Osteoblast (primary cell): ENCODE measurements at regions not wholly inside any gene's neighbourhood (a gene's known extent, or its start where the extent isn't known, plus 50 kb on each side); places are given as distances from the start of the nearest gene placed in this dataset.

Source experiments
- DNase-seq: peaks from one replicate; pipeline ENCODE4 v3.0.0; 2011; ENCODE audit warnings: low spot score, mixed read lengths; ENCODE audit not compliant: insufficient read length; ENCODE audit errors: missing footprints
- H2AFZ ChIP-seq: 2 replicates; pipeline ENCODE4 v1.6.0; 2011; ENCODE audit warnings: mild to moderate bottlenecking, low read length
- H3K27ac ChIP-seq: 2 replicates; pipeline ENCODE4 v1.5.1; 2011; ENCODE audit warnings: mild to moderate bottlenecking, low read depth, low read length, moderate library complexity
- H3K27me3 ChIP-seq: 2 replicates; pipeline ENCODE4 v1.6.0; 2012; ENCODE audit warnings: mild to moderate bottlenecking, control low read depth, inconsistent platforms, low read length, moderate library complexity; ENCODE audit not compliant: insufficient read depth
- H3K36me3 ChIP-seq: 2 replicates; pipeline ENCODE4 v1.5.1; 2011; ENCODE audit warnings: mild to moderate bottlenecking, low read length, control low read depth, moderate library complexity; ENCODE audit not compliant: insufficient read depth
- H3K4me1 ChIP-seq: 2 replicates; pipeline ENCODE4 v1.5.1; 2011; ENCODE audit warnings: mild to moderate bottlenecking, low read length, control low read depth, moderate library complexity; ENCODE audit not compliant: insufficient read depth
- H3K4me2 ChIP-seq: 2 replicates; pipeline ENCODE4 v1.6.0; 2011; ENCODE audit warnings: mild to moderate bottlenecking, low read length; ENCODE audit not compliant: insufficient read depth
- H3K4me3 ChIP-seq: fragments of 200-600 bp; sonication (generic); 3 replicates; pipeline ENCODE4 v1.5.1; 2012; ENCODE audit warnings: mild to moderate bottlenecking, low read length, inconsistent platforms; ENCODE audit not compliant: insufficient read depth
- H3K79me2 ChIP-seq: 2 replicates; pipeline ENCODE4 v1.6.0; 2012; ENCODE audit warnings: mild to moderate bottlenecking, low read length, control low read depth, inconsistent platforms; ENCODE audit not compliant: insufficient read depth
- H3K9me3 ChIP-seq: 2 replicates; pipeline ENCODE4 v1.5.1; 2011; ENCODE audit warnings: low read depth, low read length, control low read depth
- H4K20me1 ChIP-seq: 2 replicates; pipeline ENCODE4 v1.6.0; 2012; ENCODE audit warnings: mild to moderate bottlenecking, low read length, control low read depth; ENCODE audit not compliant: insufficient read depth
- TF ChIP-seq, protein P1 (sequence below): IDR thresholded peaks from 2 replicates; pipeline ENCODE4 v1.5.1; 2011; ENCODE audit warnings: mild to moderate bottlenecking, low read depth, low read length, moderate library complexity; ENCODE audit errors: extremely low read depth

DNA sequence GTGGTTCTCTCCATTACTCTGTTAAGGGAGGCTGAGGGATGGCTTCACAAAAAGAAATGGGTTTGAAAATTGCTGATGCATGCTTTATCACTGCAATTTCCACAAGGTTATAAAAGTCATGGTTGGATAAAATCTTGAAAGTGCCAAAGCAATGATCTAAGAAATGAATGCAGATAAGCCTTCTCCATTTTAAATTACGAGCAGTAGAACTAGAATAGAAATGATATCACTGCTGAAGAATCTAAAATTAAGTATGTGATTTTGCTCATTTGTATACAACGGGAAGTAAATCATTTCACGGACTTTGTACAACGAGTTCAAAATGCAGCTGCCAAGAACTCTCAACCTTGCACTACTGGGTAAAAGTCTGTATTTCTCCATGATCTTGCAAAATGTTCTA, 299.0 kb downstream of the PRELID2 start:
- Histone ChIP-seq H3K9me3 (no peaks in the 10 kb centered on the region), H3K4me1 (peaks cover 7% of the 10 kb centered on the region), H4K20me1 (no peaks in the 10 kb centered on the region), H3K27ac (no peak overlapping the region), H2AFZ (no peak overlapping the region), H3K79me2 (no peaks in the 10 kb centered on the region), H3K27me3 (no peaks in the 10 kb centered on the region), H3K4me3 (no peak overlapping the region), H3K36me3 (no peaks in the 10 kb centered on the region), H3K4me2 (no peak overlapping the region)
- TF ChIP-seq, protein P1, sequence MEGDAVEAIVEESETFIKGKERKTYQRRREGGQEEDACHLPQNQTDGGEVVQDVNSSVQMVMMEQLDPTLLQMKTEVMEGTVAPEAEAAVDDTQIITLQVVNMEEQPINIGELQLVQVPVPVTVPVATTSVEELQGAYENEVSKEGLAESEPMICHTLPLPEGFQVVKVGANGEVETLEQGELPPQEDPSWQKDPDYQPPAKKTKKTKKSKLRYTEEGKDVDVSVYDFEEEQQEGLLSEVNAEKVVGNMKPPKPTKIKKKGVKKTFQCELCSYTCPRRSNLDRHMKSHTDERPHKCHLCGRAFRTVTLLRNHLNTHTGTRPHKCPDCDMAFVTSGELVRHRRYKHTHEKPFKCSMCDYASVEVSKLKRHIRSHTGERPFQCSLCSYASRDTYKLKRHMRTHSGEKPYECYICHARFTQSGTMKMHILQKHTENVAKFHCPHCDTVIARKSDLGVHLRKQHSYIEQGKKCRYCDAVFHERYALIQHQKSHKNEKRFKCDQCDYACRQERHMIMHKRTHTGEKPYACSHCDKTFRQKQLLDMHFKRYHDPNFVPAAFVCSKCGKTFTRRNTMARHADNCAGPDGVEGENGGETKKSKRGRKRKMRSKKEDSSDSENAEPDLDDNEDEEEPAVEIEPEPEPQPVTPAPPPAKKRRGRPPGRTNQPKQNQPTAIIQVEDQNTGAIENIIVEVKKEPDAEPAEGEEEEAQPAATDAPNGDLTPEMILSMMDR = no peak
- DNase-seq = no peak

DNA sequence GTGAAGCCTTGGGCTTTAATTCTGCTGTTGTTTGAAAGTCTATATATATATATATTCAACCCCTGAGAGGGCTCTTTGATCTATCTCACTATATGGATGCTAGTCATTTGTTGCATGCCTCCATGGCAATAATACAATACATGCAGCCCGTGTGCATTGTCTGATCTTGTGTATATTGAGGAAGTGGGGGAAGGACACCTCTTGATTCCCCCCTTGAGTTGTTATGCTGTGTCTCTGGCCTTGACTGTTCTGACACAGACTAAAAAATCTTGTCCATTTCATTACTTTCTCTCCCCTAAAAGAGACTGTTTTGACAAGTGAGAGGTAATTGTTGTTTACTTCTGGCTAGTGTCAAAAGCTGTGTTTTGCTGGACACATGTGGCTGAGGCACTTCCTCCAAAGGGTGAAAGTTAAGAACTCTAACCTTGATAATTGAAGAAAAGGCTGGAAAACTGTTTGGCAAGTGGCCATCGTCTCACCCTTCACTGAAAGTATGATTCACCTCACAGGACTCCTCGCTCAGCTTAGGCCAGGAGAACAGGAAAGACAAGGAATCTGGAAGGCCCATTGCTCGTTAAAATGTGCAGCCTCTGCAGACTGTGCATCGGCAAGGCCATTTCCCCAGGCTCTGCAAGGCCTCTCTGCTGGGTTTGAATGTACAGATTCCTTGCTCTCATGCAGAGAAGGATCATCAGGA, 304.0 kb downstream of the PRELID2 start:
- no peak overlapping the region for H3K27ac ChIP-seq
- H3K9me3 ChIP-seq = no peaks in the 10 kb centered on the region
- H3K4me1 ChIP-seq = peaks cover 9% of the 10 kb centered on the region
- no peak overlapping the region for H2AFZ ChIP-seq
- H3K27me3 ChIP-seq = no peaks in the 10 kb centered on the region
- H4K20me1 ChIP-seq = no peaks in the 10 kb centered on the region
- no peak for DNase-seq
- no peak overlapping the region for H3K4me2 ChIP-seq
- no peak overlapping the region for H3K4me3 ChIP-seq
- TF ChIP-seq, protein P1 = no peak
- no peaks in the 10 kb centered on the region for H3K36me3 ChIP-seq
- H3K79me2 ChIP-seq = no peaks in the 10 kb centered on the region

DNA sequence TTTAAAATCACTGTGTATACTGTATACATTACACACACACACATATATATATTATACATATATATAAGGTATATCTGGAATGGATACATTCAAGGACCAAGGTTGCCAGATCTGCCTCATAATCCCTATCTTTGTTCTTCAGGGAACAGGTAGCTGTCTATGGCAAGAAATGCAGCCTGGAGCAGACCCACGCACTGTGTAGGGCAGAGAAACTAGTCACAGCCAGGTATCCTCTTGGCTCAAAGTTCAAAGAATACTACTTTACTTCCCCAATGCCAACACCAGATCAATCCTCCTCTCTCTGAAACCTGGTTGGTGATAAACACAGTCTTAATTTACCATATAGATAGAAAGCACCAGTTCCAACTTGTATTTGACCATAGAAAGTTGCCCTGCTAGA, 313.6 kb downstream of the PRELID2 start:
- no peaks in the 10 kb centered on the region for H3K4me1 ChIP-seq
- H3K79me2 ChIP-seq = no peaks in the 10 kb centered on the region
- no peak overlapping the region for H2AFZ ChIP-seq
- TF ChIP-seq, protein P1 = no peak
- no peaks in the 10 kb centered on the region for H3K36me3 ChIP-seq
- no peak overlapping the region for H3K4me2 ChIP-seq
- H3K4me3 ChIP-seq = no peak overlapping the region
- no peak for DNase-seq
- no peaks in the 10 kb centered on the region for H3K27me3 ChIP-seq
- H3K27ac ChIP-seq = no peak overlapping the region
- H3K9me3 ChIP-seq = no peaks in the 10 kb centered on the region
- no peaks in the 10 kb centered on the region for H4K20me1 ChIP-seq

DNA sequence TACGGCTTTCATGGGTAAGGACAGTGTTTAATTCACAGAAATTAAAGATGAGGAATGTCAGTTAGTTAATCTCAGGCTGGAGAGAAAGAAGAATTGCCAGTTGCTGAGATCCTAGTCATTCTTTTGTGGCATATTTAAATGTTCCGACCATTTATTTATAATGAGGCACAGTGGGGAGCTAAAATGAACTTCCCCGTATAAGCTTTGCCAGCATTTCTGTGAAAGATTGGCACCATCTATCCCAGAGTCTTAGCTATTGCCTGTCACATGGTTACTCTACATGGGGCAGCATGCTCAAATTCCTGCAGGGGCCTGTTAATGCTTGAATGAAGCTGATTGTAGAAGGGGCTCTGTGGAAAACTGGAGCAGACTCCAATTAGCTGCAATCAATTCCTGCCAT, 314.1 kb downstream of the PRELID2 start:
- Histone ChIP-seq H3K27me3 (no peaks in the 10 kb centered on the region), H3K4me2 (no peak overlapping the region), H3K79me2 (no peaks in the 10 kb centered on the region), H4K20me1 (no peaks in the 10 kb centered on the region), H3K4me1 (no peaks in the 10 kb centered on the region), H3K9me3 (no peaks in the 10 kb centered on the region), H3K4me3 (no peak overlapping the region), H3K27ac (no peak overlapping the region), H3K36me3 (no peaks in the 10 kb centered on the region), H2AFZ (peak overlapping the region; percentile 42)
- no peak for DNase-seq
- TF ChIP-seq, protein P1 = no peak
